ENCODE measurements at regions not wholly inside any gene's neighbourhood (a gene's known extent, or its start where the extent isn't known, plus 50 kb on each side); places are given as distances from the start of the nearest gene placed in this dataset.

DNA sequence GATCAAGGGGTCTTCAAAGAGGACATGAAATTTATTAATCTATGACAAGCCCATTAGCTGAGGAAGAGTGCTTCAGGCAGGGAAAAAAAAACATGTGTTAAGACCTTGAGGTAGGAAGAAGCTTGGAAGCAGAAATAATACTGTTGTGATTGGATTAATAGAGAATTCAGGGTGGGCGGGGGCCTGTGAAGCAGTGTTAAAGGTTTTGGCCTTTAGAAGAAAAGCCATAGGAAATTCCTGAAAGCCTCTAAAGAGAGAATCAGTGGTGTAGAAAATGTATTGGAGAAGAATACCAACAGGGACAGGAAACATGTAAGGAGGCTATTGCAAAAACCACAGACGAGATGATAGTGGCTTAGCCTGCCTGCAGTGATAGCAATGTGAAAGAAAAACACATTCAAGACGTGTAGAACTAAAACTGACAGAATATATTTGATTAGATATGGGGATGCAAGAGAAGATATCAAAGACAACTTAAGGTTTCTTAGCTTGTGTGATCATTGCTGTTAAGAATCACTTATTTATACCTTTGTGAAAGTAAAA, 404.4 kb upstream of the ANO3 start:
- 18 to 27% (median 24%) methylated on average over 3 of the region's 3 CpGs for WGBS, 4 donors
- Histone ChIP-seq H3K27ac (no peak overlapping the region), H3K4me1 (replicated peaks in 1 of 2) (no peaks in the 10 kb centered on the region), H3K27me3 (no peaks in the 10 kb centered on the region), H3K36me3 (replicated peaks in 1 of 2) (no peaks in the 10 kb centered on the region), H3K9me3 (replicated peaks in 1 of 3) (no peaks in the 10 kb centered on the region), H3K4me3 (no peak overlapping the region)
- TF ChIP-seq, protein P1, sequence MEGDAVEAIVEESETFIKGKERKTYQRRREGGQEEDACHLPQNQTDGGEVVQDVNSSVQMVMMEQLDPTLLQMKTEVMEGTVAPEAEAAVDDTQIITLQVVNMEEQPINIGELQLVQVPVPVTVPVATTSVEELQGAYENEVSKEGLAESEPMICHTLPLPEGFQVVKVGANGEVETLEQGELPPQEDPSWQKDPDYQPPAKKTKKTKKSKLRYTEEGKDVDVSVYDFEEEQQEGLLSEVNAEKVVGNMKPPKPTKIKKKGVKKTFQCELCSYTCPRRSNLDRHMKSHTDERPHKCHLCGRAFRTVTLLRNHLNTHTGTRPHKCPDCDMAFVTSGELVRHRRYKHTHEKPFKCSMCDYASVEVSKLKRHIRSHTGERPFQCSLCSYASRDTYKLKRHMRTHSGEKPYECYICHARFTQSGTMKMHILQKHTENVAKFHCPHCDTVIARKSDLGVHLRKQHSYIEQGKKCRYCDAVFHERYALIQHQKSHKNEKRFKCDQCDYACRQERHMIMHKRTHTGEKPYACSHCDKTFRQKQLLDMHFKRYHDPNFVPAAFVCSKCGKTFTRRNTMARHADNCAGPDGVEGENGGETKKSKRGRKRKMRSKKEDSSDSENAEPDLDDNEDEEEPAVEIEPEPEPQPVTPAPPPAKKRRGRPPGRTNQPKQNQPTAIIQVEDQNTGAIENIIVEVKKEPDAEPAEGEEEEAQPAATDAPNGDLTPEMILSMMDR (IDR thresholded peaks at IDR 0.05): no peak
- intact Hi-C loops (cut with DNase I): no loop called here
- no peak for DNase-seq

DNA sequence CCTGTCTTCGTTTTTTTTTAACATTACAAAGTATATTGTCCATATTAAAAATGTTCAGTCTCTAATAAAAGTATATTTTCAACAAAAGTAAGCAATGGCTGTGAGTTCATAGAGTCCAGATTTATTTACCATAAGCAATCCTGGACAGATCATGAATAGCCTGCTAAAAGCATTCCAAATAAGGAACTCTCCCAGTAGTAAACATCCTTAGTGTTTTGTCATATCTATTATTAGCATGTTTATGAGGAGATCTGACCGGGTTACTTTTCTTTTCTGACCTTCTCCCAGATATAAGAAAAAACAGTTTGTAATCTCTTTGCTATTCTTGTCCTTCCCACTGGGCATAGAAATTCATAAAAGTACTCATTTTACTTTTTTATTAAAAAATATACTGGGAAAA, 403.9 kb upstream of the ANO3 start:
- intact Hi-C loops (cut with DNase I): no loop called here
- no peaks in the 10 kb centered on the region for H3K9me3 ChIP-seq (replicated peaks in 1 of 3)
- H3K4me3 ChIP-seq: no peak overlapping the region
- no peaks in the 10 kb centered on the region for H3K36me3 ChIP-seq (replicated peaks in 1 of 2)
- 23 to 31% (median 28%) methylated on average over 2 of the region's 2 CpGs for WGBS, 4 donors
- TF ChIP-seq, protein P1 (IDR thresholded peaks at IDR 0.05): no peak
- TF ChIP-seq POLR2A (IDR thresholded peaks at IDR 0.05): no peak
- no peak for DNase-seq
- H3K4me1 ChIP-seq (replicated peaks in 1 of 2): no peaks in the 10 kb centered on the region
- H3K27me3 ChIP-seq: no peaks in the 10 kb centered on the region
- H3K27ac ChIP-seq: no peak overlapping the region

DNA sequence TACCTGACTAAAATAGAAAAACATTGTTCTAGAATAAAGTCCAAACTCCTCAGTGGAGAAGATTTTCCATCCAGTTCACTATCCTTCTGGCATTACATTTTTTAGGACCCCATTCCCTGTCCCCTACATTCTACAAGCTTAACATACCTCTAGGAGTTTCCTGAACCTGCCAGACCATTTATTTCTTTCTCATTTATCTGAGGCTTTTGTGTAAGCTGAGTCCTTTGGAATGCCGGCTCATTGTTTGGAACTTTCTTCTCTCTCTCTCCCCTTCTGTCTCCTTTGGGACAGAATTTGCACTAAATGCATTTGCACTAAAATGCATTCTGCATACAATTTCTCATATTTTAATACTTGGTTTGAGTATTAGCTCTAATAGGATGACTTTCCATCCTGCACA, 393.0 kb upstream of the ANO3 start:
- no peaks in the 10 kb centered on the region for H3K4me1 ChIP-seq (replicated peaks in 1 of 2)
- intact Hi-C loops (cut with DNase I): no loop called here
- H3K27ac ChIP-seq: no peak overlapping the region
- H3K27me3 ChIP-seq: no peaks in the 10 kb centered on the region
- H3K36me3 ChIP-seq (replicated peaks in 1 of 2): no peaks in the 10 kb centered on the region
- H3K4me3 ChIP-seq: no peak overlapping the region
- DNase-seq: no peak
- no peaks in the 10 kb centered on the region for H3K9me3 ChIP-seq (replicated peaks in 1 of 3)
- TF ChIP-seq POLR2A (IDR thresholded peaks at IDR 0.05): no peak
- TF ChIP-seq, protein P1 (IDR thresholded peaks at IDR 0.05): no peak
- 79 to 85% (median 82%) methylated on average over 1 of the region's 1 CpG for WGBS, 4 donors

DNA sequence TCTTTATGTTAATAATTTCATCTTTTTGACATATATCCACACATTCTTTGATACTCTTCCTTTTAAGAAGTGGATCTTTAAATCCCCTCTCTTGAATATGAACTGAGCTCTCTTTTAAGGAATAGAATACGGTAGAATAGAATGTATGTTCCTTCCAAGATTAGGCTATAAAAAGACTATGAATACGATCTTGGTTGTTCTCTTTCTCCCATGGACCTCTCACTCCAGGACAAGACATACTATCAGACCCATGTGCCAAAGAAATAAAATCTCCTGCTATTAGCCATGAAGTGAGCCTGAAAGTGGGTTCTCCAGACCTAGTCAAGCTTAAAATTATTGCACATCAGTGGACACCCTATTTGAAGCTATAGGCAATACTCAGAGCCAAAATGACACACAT, 392.2 kb upstream of the ANO3 start:
- 74 to 80% (median 76%) methylated on average over 2 of the region's 2 CpGs for WGBS, 4 donors

More for the DNA sequence above, 392.2 kb upstream of the ANO3 start:
- intact Hi-C loops (cut with DNase I): no loop called here
- Histone ChIP-seq H3K27ac (no peak overlapping the region), H3K27me3 (no peaks in the 10 kb centered on the region), H3K4me3 (no peak overlapping the region), H3K36me3 (replicated peaks in 1 of 2) (no peaks in the 10 kb centered on the region), H3K9me3 (replicated peaks in 1 of 3) (no peaks in the 10 kb centered on the region), H3K4me1 (replicated peaks in 1 of 2) (no peaks in the 10 kb centered on the region)
- DNase-seq: no peak
- no peak for TF ChIP-seq POLR2A (IDR thresholded peaks at IDR 0.05)
- TF ChIP-seq, protein P1 (IDR thresholded peaks at IDR 0.05): no peak

All from adrenal gland (tissue), 9 donors.